ENCODE measurements at regions not wholly inside any gene's neighbourhood (a gene's known extent, or its start where the extent isn't known, plus 50 kb on each side); places are given as distances from the start of the nearest gene placed in this dataset.

DNA sequence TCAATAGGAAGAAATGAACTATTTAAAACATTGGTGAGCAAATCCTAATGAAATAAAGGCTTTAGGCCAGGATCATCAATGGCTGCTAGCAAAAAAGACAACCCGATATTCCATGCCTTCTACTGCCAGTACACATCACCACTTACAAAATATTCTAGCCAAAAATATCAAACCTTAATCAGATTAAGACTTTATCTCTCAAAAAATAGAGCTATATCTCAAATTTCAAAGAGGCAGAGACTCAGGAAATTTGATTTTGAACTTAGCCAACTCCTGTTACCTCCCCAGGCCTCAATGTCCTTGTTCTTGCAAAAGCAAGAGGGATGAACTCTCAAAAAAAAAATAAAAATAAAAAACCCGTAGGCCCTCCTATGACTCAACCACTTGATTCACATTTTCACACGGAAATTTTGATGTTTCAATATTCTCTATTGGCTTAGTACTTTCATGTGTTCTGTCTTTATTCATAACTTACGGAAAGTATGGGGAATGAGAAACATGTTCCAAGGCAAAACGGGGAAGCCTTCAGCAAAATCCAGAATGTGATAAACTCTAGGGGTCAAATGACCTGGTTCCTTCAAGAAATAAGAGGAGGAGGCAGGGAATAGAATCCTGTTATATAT is 273.3 kb upstream of the ZPLD1 start:
- DNase-seq, result no peak

DNA sequence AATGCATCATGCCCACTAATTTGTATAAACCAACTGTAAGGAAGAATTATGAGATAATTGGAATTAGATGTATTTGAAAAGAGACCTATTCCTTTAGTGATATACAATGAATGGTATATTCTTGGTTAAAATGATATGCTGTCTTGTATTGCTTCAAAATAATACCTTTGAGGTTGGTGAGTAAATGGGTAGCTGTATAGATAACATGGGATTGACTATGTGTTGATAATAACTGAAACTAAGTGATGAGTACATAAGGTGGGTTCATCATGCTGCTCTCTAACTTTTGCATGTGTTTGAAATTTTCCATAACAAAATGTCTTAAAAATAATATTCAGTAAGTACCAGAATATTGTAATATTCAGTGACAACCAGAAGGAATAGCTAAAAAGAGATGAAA is 272.6 kb upstream of the ZPLD1 start:
- DNase-seq, result no peak

DNA sequence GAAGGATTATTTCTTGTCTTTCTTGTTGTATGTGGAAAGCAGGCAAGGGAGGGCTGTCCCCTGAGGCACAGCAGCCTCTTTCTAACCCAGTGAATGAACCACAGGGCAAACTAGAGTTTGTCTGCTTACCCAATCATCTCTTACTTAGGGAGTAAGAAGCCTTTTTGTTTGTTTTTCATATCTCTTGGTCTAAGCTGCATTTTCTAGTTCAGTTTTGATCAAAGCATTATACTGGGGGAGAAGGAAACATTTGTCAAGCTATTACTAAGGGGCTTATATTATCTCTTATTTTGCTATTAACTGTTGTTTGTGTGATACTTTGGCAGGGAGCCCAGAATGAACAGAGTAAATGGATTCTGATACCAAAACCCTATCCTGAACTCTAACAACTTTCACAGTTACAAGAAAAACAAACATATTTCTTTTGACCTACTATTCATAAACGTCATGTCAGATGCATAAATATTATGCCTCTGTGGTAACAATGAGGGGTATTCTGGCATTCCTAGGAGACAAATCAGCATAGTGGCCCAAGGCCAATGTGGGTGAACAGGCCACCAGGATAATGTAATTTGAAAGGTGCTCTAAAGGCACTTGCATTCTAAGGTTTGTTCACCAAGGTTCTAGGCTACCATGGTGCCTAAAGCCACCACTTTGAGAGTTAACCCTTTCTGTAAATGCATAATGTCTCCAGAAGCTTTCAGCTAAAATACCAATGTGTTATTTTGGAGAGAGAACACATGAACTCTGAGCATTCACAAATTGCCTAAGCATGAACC is 271.6 kb upstream of the ZPLD1 start:
- DNase-seq, result no peak

DNA sequence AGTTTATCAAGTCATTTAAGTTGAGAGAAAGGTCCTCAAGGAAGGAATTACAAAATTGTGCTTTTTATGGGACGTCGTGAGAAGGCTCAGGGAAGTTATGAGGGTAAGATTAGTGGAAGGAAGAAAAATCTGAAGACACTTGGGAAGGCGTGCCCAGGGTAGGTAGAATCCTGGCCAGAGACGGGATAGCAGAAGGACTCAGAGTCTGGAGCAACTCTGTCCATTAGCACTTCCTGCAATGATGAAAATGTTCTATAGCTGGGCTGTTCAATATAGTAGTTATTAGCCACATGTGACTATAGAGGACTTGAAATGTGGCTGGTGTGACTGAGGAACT is 271.0 kb upstream of the ZPLD1 start:
- DNase-seq, result no peak

DNA sequence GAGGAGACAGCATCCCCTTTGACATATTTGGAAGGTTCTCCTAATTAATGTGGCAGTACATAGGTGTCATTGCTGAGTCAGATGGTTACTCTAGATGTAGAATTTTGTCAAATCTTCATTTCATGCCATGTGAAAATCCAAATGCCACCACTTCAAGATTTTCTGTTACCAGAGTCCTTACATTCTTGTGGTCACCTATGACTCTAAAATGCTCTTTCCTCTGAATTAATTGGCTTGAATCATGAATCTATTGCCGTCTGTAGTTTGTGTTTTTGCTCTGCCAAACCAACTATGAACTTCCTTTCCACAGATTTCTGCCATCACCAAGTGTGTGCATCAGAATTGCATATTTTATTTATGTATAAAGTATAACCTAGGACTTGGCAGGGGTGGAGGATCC is 269.4 kb upstream of the ZPLD1 start:
- no peak for DNase-seq

DNA sequence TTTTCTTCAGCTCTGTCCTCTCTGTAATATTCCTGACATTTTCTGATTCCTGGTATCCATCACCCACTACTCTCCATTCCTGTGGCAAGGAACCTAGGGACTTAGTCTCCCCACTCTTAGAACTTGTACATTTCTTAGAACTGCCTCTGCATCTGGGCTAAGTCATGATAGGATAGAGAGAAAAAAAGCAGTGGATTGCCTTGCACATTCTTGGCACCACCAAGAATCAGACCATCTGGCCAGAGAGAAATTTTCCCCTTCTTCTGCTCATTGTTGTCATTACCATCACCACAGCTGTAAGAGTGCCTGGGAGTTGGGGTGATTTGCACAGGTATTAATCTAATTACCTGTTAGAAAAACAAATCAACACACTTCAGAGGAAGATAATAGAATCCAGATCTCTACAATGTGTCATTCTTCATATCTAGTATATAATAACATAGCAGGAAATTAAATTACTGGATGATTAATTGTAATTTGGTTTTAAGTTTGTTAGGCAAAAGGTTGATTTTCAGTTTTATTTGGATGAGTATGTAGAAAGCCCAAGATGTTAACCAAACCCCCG is 264.8 kb upstream of the ZPLD1 start:
- DNase-seq, result no peak

DNA sequence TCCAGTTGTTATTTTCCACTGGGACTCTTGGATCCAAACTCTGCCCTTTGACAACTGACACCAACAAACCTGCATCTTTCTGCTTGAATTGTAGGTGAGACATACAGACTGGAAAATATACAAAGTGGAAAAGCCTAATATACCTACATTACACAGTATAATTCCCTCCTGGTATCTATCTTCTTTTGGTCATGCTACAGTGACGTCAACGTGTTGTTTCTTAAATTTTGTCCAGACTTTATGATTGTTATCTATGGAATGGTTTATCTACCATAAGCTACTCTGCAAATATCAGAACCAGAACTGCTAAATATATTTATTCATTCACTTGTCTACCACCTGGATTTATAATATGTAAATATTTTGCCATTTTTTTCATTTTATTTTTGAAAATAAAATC is 264.3 kb upstream of the ZPLD1 start:
- no peak for DNase-seq

DNA sequence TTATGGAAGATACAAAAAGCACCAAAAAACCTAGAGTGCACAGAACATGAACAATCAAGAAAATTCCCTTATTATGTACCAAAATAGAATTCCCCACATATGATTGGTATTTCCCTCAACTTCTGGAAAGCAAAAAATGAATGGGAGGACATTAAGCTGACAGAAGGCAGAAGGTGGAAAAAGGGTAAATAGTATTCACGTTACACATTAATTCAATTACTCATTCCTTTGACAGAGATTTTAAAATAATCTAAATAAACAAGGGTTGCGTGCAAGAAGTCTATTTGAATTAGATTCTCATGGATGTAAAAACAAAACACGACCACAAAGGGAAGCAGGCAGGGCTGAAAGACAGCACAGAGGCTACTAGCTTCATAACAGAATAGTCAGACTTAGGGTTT is 260.5 kb upstream of the ZPLD1 start:
- DNase-seq, result peak; percentile 14

DNA sequence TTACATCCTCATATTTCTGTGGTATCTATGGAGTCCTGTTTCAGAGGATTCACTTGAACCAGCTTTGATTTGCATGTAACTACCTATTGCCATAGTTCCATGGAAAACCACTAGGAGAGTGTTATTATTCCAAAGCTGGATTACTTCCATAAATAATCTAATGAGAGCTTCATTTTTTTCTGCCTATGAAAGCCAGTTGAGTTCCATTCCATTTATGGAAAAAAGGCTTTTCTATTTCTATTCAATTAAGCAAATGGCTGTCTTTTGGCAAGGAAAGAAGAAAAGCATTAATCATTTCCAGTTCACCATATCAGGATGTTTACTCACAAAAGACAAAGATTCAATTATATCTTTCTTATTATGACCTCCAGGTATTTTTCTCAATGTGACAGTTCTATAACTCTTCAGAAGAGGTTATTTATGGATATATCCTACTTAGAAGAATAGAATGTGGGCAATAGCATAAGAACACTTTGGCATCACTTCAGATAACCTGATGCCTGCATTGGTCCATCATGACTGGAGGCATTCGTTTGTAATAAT is 259.9 kb upstream of the ZPLD1 start:
- no peak for DNase-seq

DNA sequence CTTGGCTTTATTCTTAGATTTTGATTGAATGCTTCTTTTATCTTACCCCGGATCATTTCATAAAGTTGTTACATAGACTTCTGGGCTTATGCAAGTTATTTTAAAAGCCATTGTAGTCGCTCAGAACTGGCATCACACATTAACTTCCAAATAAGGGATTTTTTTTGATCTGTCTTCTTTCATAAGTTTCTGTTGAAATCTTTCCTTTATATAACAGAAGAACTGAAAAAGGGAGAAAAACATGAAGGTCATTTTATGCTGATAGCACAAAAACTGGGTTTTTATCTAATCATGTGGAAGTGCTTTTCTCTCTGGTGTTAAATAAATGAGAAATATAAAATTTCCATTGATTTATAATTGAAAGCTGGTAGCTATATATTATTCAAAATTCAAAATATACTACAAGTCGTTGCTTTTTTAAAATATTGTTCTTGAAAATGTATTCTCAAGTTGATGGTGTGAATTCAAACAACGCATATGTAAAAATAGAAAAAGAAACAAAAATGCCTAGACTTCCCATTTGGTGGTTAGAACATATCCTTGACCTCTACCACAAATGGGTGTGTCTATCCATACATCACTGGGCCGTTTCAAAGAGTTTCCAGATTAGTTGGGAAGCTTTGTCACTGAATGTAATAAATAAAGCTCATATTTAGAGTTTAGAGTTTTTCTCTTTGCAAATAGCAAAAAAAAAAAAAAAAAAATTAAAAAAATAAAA is 258.3 kb upstream of the ZPLD1 start:
- DNase-seq, result no peak

DNA sequence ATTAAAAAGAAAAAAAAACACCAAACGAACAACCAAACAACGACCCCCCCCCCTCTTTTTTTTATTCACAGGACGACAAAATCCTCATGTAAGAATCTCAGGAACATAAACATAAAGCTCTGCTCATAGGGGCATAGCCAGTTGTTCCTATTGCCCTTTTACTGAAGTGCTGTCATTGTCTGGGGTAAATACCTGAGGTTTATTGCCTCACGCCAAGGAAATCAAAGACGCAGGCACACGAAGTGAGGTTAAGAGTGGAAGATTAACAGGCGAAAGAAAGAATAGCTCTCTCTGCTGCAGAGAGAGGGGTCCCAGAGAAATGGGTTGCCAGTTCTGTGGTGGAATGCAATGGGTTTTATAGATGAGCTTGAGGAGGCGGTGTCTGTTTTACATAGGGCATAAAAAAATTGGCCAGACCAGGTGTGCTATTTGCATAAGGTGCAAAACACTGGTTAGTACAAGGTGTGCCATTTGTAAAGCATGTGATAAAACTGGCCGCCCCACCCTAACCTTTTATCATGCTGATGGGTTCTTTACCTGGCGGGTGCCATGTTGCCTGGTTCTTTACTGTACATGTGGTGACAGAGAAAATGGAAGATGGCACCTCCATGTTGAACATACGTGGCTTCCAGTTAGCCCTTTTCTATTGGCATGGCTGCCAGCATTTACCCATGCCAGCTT is 257.6 kb upstream of the ZPLD1 start:
- DNase-seq, result no peak

DNA sequence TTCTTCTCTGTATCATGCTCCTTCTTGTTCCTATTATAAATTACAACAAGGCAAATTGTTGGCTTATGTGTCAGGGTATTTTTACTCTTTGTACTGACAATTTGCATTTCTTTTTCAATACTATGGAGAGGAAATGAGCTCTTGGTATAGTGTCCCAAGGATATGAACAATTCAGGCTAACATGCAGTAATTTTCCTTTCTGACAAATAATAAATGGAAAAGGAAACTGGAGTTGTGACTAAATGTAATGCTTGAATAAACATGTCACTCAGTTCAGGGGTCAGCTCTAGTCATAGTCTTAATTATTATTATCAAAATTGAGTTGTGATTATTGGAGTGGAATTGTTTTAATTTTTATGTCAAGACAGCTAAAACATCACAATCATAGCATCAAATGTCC is 256.0 kb upstream of the ZPLD1 start:
- no peak for DNase-seq

DNA sequence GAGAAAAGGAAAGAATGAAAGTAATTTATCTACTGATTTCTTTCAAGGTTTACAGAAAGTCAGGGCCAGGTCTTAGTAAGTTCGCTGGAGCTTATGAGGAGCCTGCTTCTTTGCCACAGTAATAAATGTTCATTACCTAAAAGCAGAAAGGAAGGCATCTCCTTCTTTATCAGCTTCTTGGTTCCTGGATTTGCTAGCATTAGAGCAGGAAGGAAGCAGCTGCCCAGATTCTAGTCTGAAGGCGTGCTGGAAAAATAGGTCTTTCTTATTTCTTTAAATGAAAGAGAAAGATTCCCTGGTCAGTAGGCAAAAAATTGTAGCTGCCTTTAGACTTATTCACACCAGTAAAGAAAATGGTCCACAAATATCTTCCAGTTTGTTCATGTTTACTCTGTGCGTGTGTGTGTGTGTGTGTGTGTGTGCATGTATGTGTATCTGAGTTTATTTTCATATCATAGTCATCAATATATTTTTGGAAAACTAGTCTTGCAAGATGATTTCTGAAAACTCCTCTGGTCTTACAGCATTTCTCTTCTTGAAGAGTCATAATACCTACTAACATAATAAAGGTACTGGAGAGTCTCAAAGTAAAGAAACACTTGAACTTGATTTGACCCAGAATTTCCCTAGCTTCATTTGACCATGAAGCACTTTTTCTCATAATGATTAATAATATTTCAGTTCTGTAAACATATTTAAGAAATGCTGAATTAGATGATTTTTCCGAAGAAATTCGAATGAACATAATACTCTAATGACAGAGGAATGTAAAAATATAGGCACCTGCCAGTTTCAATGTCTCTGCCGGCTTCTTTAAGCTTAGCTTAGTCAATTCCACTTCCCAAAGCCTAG is 255.3 kb upstream of the ZPLD1 start:
- peak; percentile 41 for DNase-seq

DNA sequence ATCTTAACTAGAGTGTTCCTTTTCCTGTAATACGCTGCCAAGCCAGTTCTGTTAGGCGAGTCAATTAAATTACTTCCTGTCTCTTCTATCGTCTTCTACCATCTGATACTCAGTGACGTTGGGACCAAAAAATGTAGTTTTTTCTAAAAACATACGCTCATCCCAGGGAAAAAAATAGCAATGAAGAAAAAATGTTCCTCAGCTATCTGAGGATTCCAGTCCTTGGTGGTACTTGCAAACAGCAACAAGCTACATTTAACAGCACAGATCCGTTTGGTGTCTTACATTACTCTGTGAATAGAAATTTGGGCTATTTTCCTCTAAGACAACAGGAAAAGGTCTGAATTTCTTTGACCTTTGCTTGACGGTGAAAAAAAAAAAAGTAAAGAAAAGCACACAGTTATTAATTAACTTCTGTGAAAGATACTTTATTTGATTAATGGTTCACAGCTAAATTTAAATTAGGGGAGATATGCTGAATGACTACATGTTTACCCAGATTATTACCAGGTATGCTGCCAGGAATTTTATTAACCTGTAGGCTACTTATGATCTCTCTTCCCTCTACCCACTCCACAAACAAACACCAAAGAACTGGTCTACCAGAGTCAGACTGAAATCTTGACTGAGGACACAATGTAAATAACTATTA is 254.4 kb upstream of the ZPLD1 start:
- DNase-seq, result peak; percentile 48

DNA sequence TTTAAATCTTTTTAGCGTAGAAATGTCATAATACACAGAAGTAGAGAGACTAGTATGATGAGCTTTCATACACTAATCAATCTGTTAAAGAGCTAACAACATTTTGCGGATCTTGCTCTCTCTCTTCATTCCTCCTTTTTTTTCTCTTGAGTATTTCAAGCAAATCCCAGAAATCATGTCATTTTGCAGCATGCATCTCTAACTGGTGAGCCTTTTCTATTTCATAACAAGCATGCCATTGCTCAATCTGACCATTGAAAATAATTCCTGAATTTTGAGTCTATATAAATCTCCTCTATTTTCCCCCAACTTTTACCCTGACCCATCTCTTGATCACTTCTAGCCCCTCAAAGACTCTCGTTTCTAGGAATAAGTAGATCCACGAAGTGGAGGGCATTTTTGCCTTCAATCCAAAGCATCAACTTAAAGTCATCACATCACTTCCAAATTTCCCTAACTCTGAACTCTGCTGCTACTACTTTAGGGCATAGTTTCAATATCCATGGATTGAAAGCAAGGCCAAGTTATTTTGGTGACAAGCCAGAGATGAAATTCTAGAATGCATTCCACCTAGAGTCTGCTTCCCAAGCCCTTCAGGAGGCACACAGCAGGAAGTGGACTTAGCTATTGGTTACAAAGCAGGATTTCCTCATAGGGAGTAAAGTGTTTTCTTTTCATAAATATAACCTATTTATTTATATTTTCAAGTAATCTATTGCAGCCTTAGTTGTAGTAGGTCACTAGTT is 253.5 kb upstream of the ZPLD1 start:
- peak; percentile 20 for DNase-seq

DNA sequence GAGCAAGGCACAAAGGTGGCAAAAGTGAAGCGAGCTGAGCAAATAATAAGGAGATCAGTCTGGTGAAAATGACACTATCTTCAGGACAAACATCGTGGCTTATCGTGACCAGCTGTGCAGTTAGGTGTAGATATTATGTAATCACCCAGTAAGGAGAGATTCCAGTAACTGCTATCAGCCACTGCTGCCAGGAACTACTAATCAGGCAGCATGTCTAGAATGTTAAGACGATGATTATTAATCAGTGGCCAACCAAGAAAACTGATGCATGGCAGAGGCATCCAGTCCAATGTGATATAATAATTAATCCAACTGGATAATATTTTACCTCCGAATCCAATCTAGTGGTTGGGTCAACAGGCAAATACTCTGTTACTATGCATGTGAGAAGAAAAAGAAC is 252.7 kb upstream of the ZPLD1 start:
- no peak for DNase-seq

DNA sequence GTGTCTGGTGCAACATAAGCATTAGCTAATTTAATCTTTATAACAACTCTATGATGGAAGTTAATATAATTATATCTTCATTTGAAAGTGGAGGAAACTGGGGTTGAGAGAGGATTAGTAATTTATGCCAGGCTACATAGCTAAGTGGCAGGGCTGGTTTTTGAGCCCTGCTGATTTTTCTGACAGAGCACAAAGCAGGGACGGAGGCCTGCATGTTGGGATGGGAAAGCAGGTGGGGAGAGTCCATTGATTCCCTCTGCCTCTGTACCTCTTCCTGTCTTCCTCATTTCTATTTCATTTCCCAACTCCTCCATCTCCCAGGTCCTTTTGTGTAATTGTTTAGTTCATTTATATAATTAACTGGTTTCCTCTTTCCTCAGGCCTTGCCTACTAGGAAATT is 251.6 kb upstream of the ZPLD1 start:
- DNase-seq, result no peak

DNA sequence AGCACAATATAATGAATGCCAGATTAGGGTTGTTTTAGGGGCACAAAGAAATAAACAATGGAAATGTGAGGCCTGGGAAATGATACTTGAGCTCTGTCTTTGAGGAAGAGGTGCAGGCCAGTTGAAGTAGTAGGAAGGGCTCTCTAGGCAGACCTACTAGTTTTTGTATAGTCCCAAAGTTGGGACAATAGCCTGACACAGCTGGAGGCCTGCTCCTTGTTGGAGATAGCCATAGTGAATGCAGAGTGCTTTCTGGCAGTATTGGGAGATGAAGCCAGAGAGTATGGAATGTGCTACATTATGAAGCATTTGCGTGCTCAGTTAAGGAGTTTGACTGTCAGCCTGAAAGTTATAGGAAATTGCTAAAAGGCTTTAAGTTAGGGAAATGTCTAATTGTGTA is 251.2 kb upstream of the ZPLD1 start:
- DNase-seq, result no peak

DNA sequence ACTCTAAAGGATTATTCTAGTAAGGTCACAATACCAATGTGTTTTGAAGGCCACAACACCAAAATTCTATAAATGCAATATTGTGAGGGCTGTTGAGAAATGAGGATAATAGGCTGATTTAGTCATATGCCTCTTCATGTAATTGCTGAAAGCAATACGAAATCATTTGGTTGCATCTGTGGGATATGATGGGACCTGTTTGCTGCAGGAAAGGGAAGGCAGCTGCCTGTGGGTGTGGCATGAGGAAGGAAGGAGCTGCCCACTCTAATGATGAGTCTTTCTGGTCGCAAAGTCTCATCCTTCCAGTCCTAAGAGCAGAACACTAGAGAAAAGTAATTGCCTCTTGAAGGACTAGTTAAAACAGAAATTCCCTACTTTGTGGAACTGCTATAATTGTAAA is 245.3 kb upstream of the ZPLD1 start:
- DNase-seq, result no peak

DNA sequence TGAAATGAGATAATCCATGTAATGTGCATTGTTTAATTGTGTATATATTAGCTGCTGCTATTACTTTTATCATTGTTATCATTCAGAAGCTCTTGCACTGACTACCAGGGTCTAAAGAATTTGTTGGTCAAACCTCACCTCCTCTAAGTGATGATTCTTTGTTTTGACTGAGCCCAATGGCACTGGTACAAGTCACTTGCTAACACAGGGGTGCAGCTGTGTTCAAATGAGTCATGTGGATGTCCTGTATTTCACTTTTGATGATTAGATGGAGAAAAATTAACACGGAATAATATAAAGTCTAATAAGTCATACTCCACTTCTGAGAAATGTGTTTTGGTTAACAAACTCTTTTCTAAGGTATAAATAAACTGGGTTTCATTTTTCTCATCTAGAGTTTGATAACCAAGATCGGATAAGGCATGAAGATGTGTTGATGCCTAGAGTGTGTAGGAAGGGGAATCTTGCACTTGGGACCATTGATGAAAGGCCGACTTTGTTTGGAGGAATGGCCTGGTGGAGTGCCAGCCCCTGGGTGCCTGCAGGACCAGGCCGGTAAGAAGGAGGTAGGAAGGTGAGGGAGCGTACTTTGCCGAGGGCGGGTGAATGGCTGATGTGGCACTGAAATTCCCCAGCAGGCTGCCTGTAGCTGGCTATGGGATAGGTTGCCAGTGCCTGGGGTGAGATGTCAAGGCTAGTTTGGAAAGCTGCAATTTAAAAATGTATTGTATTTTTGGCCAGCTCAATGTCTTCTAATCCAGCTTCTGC is 244.7 kb upstream of the ZPLD1 start:
- no peak for DNase-seq
